Kidney (tissue), 13 donors: ENCODE measurements at regions not wholly inside any gene's neighbourhood (a gene's known extent, or its start where the extent isn't known, plus 50 kb on each side); places are given as distances from the start of the nearest gene placed in this dataset.

Source experiments
- DNase-seq, 5 donors: peaks; one replicate each; pipeline ENCODE4 v3.0.0-alpha.2; 2013 to 2020
- FAIRE-seq: peaks from 2 replicates; lab custom pipeline; 2012; peaks lifted over from hg19 to GRCh38; lab: Jason Lieb, UNC
- H3K27ac ChIP-seq, 2 donors: one replicate each; pipeline ENCODE4 v1.7.0; 2013; ENCODE audit warnings: low read depth in 2 of 2, low read length in 2 of 2, inconsistent platforms in 1 of 2
- H3K27me3 ChIP-seq: one replicate; pipeline ENCODE4 v1.7.1; 2013; ENCODE audit warnings: low read length, inconsistent platforms; ENCODE audit not compliant: control insufficient read depth, insufficient read depth
- H3K36me3 ChIP-seq, 3 donors: one replicate each; pipeline versions ENCODE4 v1.7.0 to v1.7.1; 2013; ENCODE audit warnings: low read length in 3 of 3, control low read depth in 1 of 3, inconsistent platforms in 1 of 3; ENCODE audit not compliant: insufficient read depth in 3 of 3, control insufficient read depth in 2 of 3
- H3K4me1 ChIP-seq, 3 donors: one replicate each; pipeline versions ENCODE4 v1.7.0 to v1.7.1; 2013; ENCODE audit warnings: low read length in 3 of 3, inconsistent platforms in 1 of 3, low read depth in 1 of 3; ENCODE audit not compliant: control insufficient read depth in 2 of 3, insufficient read depth in 2 of 3
- H3K4me3 ChIP-seq, 3 donors: one replicate each; pipeline versions ENCODE4 v1.7.0 to v1.8.1; 2013; ENCODE audit warnings: low read length in 3 of 3, control low read depth in 1 of 3, inconsistent platforms in 1 of 3
- H3K9ac ChIP-seq, 3 donors: one replicate each; pipeline versions ENCODE4 v1.7.0 to v1.7.1; 2013; ENCODE audit warnings: low read length in 3 of 3, control low read depth in 1 of 3, inconsistent platforms in 1 of 3
- H3K9me3 ChIP-seq, 3 donors: one replicate each; pipeline versions ENCODE4 v1.7.0 to v1.7.1; 2013; ENCODE audit warnings: low read length in 3 of 3, control low read depth in 1 of 3, inconsistent platforms in 1 of 3; ENCODE audit not compliant: control insufficient read depth in 2 of 3, insufficient read depth in 1 of 3
- CTCF ChIP-seq: IDR thresholded peaks from 3 replicates; pipeline ENCODE4 v1.5.1; 2012; ENCODE audit warnings: mild to moderate bottlenecking, moderate library complexity, borderline replicate concordance; ENCODE audit not compliant: insufficient read depth; ENCODE audit errors: extremely low read depth
- intact Hi-C: fragments of 100-400 bp; cut with DNase I; formaldehyde crosslinking; loops from one replicate; pipeline ENCODE4 v1.11.1; 2022
- donor health status: control.
- donor health status: control.
- donor health status: control.
- donor health status: control.
- donor health status: control.
- donor health status: DM: yes; HTN: yes; CAD: no.
- donor health status: Normal renal cell carcinoma (clear cell type).

DNA sequence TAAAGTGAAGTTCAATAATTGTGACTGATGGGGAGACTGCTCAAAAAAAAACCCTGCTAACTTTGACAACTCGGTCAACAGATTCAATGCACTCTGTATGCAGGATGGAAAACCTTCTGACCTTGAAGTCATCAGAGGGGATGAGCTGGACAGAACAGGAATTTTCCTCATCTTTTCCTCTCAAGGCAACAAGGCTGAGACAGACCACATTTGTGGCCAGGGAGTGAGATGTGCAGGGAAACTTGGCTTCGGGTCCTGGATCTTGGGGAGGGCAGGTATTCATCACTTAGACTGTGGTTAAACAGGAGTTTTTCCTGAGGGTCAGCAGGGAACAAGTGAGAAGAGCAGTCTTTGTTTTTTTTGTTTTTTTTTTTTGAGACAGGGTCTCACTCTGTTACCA is 100.6 kb downstream of the BAMBI start:
- no peak for DNase-seq
- no peaks in the 10 kb centered on the region for H3K4me1 ChIP-seq
- H3K4me3 ChIP-seq, result no peak overlapping the region
- H3K27ac ChIP-seq, result no peak overlapping the region
- H3K9me3 ChIP-seq, result no peaks in the 10 kb centered on the region
- H3K36me3 ChIP-seq, result no peaks in the 10 kb centered on the region
- intact Hi-C loops, result no loop called here
- no peak for FAIRE-seq
- no peaks in the 10 kb centered on the region for H3K27me3 ChIP-seq
- no peak for TF ChIP-seq CTCF
- H3K9ac ChIP-seq, result no peak overlapping the region

- TF ChIP-seq CTCF, result no peak
- H3K9ac ChIP-seq, result no peak overlapping the region
- no peaks in the 10 kb centered on the region for H3K9me3 ChIP-seq
- H3K27me3 ChIP-seq, result no peaks in the 10 kb centered on the region
- no peak for DNase-seq
- no peak overlapping the region for H3K4me3 ChIP-seq
- peaks cover 0 to 4% (median 0%) of the 10 kb centered on the region in 3 donors for H3K4me1 ChIP-seq
- intact Hi-C loops, result no loop called here
- H3K27ac ChIP-seq, result no peak overlapping the region
- no peak for FAIRE-seq
- H3K36me3 ChIP-seq, result no peaks in the 10 kb centered on the region
Measured at GRCh38 chr10:28778524-28778923, 101.2 kb downstream of the BAMBI start.

- DNase-seq (no peak), FAIRE-seq (no peak)
- no peak for TF ChIP-seq CTCF
- Histone ChIP-seq H3K36me3 (no peaks in the 10 kb centered on the region), H3K27ac (no peak overlapping the region), H3K4me1 (peaks cover 0 to 4% (median 0%) of the 10 kb centered on the region in 3 donors), H3K4me3 (no peak overlapping the region), H3K9ac (no peak overlapping the region), H3K27me3 (no peaks in the 10 kb centered on the region), H3K9me3 (no peaks in the 10 kb centered on the region)
- intact Hi-C loops, result no loop called here
Measured at GRCh38 chr10:28781296-28781695, 104.0 kb downstream of the BAMBI start.

- intact Hi-C loops, result no loop called here
- TF ChIP-seq CTCF, result no peak
- Histone ChIP-seq H3K9ac (no peak overlapping the region), H3K4me1 (peaks cover 0 to 4% (median 0%) of the 10 kb centered on the region in 3 donors), H3K27me3 (no peaks in the 10 kb centered on the region), H3K36me3 (no peaks in the 10 kb centered on the region), H3K27ac (no peak overlapping the region), H3K4me3 (no peak overlapping the region), H3K9me3 (no peaks in the 10 kb centered on the region)
- DNase-seq, result peak in 4 of 5 donors; percentile 56 to 82 (median 68)
- no peak for FAIRE-seq
Measured at GRCh38 chr10:28783087-28783486, 105.8 kb downstream of the BAMBI start.
